G401 (cell line): ENCODE measurements at regions not wholly inside any gene's neighbourhood (a gene's known extent, or its start where the extent isn't known, plus 50 kb on each side); places are given as distances from the start of the nearest gene placed in this dataset.
A peak's percentile ranks its signal among the peaks of the same experiment; 100 is the strongest.
"Not testable (repeated sequence)": the region's sequence is repeated elsewhere in the genome, so short reads cannot be mapped to it uniquely, and the experiment has no call there.

Experiments
- DNase-seq: peaks from one replicate; pipeline ENCODE4 v3.0.0-alpha.2; 2015; ENCODE audit warnings: low spot score
- in situ Hi-C: cut with HindIII; loops from 2 replicates; pipeline ENCODE4 v1.10.0; 2016; ENCODE audit warnings: low sequenced_read_pairs, mixed read lengths

DNA sequence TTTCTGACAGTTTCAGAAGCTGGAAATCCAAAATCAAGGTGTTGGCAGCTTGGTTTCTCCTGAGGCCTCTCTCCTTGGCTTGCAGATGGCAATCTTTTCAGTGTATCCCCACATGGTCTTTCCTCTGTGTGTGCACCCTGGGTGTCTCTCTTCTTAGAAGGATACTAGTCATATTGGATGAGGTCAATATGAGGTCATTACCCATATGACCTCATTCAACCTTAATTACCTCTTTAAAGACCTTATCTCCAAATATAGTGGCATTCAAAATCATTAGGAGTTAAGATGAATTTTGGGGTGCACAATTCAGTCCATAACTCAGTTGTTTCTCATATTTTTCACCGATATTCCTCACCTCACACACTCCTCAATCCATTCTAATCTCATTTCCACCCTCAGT lies 92.4 kb upstream of the TGM3 start:
- in situ Hi-C loops: no loop called here
- no peak for DNase-seq

DNA sequence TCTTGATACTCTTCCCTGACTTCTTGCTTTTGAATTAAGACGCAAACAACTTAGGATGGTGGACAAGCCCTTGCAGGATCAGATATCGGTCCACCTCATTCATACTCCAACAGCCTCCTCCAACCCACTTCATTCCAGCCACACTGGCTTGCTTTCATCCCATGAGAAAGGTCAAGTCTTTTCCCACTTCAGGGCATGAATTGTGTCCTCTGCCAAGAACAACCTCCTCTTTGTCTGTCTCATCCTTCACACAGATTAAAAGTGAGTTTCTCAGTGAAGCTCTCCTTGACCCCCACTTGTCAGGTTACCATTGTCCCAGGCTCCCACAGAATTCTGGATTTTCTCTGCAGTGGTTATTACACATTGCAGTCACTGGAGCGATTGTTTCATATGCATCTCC lies 91.8 kb upstream of the TGM3 start:
- in situ Hi-C loops: no loop called here
- no peak for DNase-seq

DNA sequence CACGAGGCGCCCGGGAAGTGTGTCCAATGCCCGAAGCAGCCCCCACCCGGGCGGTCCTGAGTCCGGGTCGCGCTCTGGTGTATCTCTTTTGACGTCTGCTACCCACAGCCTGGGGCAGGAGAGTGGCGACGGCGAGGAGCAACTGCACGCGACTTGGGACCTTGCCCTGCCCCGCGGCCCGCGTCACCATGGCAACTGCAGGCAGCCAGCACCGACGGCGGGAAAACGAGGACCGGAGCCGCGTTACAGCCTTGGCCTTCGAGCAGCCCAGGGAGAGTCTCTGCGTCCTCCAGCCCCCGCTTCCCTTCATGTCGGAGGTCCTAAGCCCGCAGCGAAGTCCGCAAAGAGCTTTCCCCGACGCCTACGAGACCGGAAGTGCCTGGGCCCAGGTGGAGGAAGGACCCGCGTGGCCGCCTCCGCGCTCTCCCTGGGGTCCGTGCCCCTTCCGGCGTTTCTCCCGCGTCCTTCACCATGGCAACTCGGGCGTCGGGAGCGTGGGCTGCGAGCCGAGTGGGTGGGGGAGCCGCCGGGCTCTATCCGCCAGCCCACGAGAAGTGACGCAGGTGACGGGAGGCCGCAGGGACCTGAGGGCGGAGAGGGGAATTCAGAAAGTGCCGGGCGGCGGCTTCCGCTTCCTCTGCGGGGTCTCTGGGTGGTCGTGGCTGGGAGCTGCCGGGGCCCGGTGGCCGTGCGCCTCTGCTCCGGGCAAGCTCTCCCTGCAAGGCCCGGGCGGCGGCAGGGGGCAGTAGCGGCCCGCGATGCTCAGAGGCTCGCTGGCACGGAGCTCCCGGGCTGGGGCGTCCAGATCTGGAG lies 88.6 kb upstream of the TGM3 start:
- DNase-seq: peak; percentile 22
- in situ Hi-C loops: no loop called here

DNA sequence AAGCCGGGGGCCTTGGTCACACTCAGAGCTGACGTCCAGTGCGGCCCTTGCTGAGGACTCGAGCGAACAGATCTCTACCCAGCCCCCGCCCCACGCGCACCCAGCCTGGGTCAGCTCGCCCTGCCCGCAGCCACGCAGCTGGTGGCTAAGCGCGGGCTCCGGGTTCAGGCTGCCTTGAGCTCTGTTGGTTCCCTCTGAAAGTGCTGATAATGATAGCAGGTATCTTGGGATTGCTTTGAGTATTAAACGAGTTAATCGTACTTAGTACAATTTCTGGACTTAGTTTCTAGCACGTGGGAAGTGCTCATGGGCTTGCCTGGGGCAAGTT lies 88.1 kb upstream of the TGM3 start:
- in situ Hi-C loops: no loop called here
- DNase-seq: no peak

DNA sequence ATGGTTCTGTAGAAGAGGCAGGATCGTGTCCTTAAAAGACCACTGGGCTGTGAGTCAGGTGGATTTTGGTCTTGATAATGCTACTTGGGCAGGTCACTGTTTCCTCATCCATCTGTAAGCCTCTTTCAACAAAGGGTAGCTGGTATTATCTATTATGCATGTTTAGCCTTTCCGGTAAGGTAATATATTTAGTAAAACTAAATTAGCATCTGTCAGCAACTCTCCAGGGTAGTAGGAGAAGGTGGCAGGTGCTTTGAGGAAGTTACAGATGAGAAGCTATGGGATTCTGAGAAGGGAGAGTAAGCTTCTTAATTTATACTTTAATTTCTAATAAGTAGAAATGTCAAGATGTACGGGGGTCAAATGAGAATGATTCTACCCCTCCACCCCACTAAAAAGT lies 86.9 kb upstream of the TGM3 start:
- in situ Hi-C loops: no loop called here
- DNase-seq: no peak

DNA sequence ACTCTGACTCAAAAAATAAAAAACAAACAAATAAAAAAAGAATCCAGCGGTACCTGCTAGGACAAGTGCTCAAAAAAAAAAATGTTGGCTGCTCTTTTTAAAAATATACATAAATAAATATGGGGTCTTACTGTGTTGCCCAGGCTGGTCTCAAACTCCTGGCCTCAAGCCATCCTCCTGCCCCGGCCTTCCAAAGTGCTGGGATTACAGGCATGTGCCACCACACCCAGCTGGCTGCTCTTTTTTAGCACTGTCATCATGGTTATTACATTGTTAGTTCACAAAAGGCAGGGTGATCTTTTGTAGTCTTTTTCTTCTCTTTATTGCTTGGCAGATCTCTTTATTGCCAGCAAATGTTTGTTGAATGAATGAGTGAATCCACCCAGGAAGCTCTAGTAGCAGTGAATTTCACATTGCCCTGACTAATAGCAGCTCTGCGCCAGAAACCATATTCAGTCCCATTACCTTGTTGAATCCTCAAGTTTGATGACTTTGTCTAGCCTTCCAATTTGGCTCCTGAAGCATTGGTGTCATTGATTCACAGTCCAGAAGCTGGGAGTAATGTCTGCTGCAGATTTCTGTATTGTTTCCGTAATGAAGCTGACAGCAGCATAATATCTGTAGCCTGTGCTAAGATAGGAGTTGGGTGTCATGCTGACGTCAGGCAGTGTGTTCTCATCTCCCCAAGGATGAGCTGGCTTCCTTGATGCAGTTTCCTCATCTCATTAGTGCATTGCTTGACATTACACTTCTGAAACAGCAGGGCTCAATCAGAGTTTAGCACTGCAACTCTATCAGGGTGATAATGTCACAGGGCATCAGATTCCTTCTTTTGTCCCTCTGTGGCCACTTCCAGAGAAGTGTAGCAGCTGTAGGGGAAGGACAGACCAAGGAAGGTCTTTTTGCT lies 84.9 kb upstream of the TGM3 start:
- DNase-seq: no peak
- in situ Hi-C loops: no loop called here

DNA sequence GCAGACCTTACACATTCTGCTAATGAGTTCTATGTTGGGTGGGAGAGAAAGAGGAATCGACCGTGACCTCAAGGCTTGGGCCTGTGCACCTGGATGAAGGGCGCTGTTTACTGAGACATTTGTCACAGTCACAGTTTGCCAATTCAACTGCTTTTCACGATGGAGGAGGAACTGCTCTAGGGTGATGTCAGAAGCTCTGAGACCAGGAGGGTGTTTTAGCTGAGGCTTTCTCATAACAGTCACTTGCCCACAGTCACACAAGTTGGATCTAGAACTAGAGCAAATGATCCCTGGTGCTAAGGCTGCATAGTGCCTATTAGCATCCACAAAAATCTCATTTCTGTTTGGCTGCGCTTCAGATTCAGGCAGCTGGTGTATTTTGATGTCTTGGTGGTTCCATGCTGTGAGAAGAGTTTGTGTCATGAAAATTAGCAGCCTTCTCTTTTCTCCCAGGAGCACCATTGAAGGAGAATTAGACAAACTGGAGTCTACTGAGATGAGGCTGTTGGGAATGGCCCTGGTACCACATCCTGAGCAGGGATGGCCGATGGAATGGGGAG lies 83.3 kb upstream of the TGM3 start:
- in situ Hi-C loops: no loop called here
- DNase-seq: peak; percentile 69

DNA sequence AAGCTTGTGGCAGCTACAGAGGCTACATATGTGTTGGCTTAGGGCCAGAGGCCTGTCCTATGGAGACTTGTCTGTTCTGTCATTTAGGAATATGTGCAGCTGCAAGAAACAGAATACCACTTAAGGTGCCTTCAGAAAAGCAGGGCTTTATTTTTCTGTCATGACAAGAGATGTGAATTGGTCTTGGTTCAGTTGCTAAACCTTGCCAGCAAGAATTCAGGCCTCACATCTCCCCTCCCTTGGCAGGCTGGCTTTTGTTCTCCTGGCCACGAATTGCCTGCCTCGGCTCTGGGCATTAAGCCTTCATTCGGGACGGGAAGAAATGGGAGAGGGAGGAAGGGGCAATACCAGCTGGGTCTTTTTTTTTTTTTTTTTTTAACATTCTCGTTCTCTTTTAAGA lies 82.4 kb upstream of the TGM3 start:
- in situ Hi-C loops: no loop called here
- DNase-seq: peak; percentile 47

DNA sequence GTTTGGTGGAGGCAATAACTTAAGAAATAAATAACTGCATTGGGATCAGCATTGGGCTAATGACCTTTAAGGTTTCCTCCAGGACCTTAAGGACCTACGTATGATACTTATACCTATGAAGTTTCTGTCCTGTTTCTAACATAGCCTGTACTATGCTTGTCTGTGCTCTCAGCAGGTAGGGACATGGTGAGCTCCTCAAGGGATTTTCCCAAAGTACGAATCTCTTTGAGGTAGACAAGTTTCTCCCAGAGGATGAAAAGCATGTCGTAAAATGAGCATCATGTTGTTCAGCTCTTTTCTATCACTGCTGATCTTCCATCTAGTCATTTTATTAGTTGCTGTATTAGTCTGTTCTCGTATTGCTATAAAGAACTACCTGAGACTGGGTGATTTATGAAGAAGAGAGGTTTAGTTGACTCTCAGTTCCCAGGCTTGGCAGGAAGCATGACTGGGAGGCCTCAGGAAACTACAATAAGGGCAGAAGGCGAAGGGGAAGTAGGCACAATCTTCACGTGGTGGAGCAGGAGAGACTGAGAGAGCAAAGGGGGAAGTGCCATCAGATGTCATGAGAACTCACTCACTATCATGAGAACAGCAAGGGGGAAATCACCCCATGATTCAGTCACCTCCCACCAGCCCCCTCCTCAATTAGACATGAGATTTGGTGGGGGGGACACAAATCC lies 77.8 kb upstream of the TGM3 start:
- DNase-seq: no peak
- in situ Hi-C loops: no loop called here

DNA sequence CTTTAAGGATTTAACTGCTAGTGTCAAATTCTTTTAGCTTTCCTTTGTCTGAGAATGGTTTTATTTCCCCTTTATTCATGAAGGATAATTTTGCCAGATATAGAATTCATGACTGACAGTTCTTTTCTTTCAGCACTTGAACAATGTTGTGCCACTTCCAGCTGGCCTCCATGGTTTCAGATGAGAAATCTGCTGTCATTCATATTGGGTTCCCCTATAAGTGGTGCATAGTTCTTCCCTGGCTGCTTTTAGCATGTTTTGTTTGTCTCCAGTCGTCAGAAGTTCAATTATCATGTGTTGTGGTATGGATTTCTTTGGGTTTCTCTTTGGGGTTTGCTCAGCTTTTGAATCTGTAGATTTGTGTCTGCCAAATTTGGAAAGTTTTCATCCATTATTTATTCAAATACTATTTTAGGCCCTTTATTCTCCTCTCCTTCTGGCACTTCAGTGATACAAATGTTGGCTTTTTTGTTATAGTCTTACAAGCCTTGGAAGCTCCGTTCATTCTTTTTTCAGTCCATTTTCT lies 76.3 kb upstream of the TGM3 start:
- DNase-seq: no peak
- in situ Hi-C loops: no loop called here

DNA sequence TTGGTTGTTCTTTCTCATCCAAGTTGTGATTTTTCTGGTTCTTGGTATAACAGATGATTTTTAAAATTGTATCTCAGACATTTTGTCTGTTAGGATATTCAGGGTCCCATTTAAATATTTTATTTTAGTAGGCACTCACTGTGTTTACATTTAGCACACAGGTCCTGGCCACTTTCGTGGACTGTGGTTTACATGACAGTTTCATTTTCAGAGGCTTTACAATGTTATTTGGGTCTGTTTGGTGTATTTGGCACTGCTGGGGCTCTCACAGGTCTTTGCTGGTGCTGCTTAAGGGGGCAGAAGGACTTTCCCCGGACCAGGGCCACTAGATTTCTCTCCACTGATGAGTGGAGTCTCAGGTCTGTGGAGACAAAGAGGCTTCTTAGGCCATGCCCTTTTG lies 75.5 kb upstream of the TGM3 start:
- in situ Hi-C loops: no loop called here
- DNase-seq: no peak

DNA sequence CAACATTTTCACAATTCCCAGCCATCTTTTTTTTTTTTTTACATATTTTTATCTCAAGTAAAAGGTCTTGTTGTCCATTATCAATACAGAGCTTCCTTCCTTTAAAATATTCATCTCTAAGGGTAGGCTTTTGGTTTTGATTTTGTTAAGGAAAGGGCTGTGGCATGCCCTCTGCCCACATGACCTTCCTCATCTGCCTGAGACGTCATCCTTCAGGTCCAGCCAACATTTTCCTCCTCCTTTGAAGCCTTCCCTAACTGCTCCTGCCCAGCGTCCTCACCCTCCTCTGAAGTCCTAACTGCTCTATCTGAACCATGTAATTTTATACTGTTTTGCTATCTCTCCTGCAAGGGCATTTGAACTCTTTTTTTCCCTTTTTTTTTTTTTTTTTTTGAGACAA lies 73.9 kb upstream of the TGM3 start:
- in situ Hi-C loops: no loop called here

DNA sequence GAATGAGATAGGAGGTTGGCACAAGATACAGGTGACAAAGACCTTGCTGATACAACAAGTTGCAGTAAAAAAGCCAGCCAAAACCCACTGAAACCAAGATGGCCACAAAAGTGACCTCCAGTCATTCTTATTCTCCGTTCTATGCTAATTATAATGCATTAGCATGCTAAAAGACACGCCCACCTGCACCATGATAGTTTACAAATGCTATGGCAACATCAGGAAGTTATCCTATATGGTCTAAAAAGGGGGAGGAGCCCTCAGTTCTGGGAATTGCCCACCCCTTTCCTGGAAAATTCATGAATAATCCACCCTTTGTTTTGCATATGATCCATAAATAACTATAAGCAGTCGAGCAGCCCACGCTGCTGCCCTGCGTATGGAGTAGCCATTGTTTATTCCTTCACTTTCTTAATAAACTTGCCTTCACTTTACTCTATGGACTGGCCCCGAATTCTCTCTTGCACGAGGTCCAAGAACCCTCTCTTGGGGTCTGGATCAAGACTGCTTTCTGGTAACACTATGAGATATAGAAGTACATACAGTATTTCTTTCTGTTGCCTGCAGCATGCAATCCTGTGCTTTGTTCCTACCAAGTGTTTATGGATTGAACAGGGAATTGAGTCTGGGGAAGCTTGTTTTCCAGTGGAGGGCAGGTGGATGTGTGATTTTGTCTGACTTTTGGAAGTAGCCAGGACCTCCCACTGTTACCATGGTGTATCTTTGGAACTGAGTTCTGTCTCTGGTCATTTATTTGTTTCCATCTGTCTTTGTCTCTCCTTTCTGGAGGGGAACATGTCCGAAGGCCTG lies 72.0 kb upstream of the TGM3 start:
- in situ Hi-C loops: no loop called here
- DNase-seq: no peak

More for the DNA sequence above, 73.9 kb upstream of the TGM3 start:
- DNase-seq: no peak

DNA sequence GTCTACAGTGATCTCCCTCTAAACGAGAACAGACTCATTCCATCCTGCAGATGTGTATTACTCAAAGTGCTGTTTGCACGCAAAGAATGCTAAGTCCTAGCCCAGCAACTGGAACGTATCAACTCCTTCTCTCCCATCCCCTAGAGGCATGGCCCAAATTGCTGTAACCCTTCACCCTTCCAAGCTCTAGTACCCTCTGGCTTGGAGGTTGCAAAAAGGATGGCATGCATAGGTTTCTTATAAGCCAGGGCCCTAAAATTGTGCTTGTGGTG lies 71.5 kb upstream of the TGM3 start:
- in situ Hi-C loops: no loop called here
- DNase-seq: no peak

DNA sequence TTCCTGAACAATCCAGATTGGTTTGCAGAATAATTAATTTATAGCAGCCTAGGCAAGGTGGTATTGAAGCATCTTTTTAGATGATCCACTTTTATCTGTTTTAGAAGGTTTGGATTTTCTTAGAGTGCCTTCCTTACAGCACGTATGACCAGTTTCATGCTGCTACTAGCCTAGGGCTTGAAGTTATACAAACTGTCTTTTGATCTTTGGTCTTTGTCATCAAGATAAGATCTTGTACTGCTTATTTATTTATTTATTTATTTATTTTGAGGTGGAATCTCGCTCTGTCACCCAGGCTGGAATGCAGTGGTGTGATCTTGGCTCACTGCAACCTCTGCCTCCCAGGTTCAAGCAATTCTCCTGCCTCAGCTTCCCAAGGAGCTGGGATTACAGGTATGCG lies 68.5 kb upstream of the TGM3 start:
- in situ Hi-C loops, DNase-seq: not testable (repeated sequence)

DNA sequence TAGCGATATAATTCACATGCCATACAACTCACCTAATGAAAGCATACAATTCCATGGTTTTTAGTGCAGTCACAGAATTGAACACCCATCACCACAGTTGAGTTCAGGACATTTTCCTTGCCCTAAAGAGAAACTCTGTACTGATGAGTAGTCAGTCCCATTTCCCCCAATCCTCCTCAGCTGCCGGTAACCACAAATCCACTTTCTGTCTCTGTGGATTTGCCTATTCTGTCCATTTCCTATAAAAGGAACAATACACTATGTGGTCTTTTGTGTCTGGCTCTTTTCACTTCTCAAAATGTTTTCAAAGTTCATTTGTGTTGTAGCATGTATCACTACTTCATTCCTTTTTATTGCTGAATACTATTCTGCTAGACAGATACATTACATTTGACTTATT lies 67.9 kb upstream of the TGM3 start:
- in situ Hi-C loops: no loop called here
- DNase-seq: no peak

DNA sequence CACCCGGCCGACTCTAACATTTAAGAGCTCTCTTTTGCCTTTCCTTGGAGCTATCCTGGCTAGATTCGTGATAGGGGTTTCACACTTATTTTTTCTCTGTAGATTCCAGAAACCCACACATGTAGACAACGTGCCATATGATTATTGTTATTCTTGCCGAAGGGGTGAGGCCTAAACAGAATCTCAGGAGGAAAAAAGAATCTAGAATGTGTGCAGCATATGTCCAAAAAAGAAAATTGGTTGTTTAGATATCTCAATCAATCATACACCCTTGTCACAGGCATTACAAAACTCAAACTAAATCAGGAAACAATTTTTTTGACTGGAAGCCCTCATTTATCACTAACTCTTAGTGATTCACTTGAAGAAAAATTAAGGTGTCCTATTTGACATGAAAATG lies 66.9 kb upstream of the TGM3 start:
- in situ Hi-C loops: no loop called here
- no peak for DNase-seq

DNA sequence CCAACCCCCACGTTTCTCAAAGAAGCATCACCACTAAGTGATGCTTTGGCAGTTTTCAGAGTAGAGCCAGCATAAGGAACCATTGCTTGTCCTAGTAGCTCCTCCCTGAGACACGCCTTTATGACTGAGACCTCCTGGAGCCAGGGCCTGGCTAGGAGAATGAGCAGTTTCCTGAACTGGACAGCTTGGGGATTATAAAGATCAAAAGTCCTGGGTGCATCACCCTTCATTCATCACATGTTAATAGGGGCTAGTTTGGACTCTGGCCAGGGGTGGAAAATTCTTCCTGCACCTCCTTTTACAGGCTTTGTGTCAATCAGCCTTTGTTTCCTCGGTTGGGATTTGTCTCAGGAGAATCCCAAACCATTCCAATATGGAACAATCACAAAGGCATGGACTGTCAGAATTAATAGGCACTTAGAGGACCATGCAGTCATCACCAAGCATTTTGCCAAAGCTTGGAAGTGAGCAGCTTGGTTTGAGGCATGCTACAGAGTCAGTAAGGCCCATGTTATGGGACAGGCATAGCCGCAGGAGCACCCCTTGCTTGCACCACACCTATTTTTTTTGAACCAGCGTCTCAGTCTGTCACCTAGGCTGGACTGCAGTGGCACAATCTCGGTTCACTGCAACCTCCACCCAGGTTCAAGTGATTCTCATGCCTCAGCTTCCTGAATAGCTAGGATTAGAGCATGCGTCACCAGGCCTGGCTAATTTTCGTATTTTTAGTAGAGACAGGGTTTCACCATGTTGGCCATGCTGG lies 64.9 kb upstream of the TGM3 start:
- in situ Hi-C loops: no loop called here
- DNase-seq: no peak
